ENCODE measurements at regions not wholly inside any gene's neighbourhood (a gene's known extent, or its start where the extent isn't known, plus 50 kb on each side); places are given as distances from the start of the nearest gene placed in this dataset.

DNA sequence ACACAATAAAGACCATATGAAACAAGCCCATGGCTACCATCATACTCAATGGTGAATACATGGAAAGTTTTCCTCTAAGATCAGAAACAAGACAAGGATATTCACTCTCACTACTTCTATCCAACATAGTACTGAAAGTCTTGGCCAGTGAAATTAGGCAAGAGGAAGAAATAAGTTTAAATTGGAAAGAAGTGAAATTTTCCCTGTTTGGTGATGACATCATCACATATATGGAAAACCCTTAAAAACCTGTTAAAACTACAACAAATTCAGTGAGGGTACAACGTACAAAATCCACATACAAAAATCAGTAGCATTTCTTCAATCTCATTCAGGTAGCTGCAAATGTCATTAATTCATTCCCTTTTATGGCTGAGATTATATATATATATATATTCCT is 164.0 kb upstream of the IRS4 start:
- TF ChIP-seq ZNF274 (IDR thresholded peaks at IDR 0.05; ENCODE audit: low read depth, low read length) (no peak), YY1 (IDR thresholded peaks at IDR 0.05; ENCODE audit: insufficient read depth, insufficient read length) (no peak)

All from NT2/D1 (cell line).